HG02763 (cell line): ENCODE measurements at regions not wholly inside any gene's neighbourhood (a gene's known extent, or its start where the extent isn't known, plus 50 kb on each side); places are given as distances from the start of the nearest gene placed in this dataset.
"Not testable (repeated sequence)": the region's sequence is repeated elsewhere in the genome, so short reads cannot be mapped to it uniquely, and the experiment has no call there.

Experiments
- ATAC-seq: cut with Tn5 transposase; IDR thresholded peaks from one replicate; pipeline ENCODE4 v1.9.1; 2021; ENCODE audit warnings: mild to moderate bottlenecking, moderate library complexity; ENCODE audit not compliant: unreplicated experiment

DNA sequence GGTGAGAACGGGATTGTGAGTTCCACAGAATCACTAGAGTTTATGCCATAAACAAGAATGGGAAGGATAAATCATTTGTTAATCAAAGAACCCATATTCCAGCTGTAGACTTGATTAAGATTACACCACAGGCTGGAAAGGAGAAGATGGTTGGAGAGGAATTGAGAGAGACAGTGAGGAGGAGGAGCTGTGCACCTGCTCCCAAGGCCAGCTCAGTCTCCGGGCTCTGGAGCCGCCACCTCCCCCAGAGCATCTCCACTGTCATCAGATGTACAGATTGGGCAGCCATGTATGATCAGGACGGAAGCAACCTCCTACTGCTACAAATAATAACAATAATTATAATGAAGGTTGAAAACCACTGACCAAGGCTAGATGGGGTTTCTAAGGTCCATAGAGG is 170.0 kb downstream of the MINAR1 start:
- no peak for ATAC-seq

DNA sequence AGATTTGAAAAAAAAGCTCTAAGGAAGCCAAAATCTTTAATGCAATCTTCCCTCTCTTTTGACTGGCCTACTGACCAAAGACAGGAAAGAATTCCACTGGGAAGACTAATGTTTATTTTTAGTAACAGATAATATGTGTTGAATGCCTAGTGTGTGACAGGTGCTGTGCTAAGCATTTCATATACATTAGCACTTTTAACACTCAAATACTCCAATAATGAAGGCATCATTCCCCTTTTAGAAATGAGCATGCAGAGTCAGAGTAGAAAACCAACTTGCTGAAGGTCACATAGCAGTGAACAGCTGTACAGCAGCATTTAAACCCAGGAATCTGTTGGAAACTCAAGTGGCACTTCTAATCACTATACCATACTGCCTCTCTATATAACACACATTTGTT is 170.6 kb downstream of the MINAR1 start:
- ATAC-seq, result no peak

DNA sequence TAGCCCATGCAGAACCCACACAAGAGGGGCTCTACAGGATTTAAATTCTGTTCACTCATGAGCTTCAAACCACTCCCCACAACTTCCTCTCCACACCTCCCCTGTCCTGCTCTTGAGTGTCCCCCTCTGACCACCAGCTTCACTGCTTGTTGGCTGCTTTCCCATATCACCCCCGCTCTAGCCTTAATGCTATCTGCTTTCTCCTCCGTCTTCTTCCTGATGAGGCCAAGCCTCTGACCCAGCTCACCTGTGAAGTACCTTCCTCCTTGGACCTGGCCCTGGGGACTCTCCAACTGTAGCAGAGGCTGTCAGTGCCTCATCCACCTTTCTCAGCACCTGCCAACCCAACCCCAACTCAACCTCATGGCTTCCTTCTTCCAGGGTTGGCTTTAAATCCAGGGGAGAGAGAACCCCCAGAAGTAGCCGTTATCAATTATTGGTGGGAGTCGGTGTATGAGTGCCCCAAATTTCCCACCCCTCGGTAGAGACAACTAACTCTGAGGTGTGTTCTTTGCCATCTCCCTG is 174.8 kb downstream of the MINAR1 start:
- no peak for ATAC-seq

DNA sequence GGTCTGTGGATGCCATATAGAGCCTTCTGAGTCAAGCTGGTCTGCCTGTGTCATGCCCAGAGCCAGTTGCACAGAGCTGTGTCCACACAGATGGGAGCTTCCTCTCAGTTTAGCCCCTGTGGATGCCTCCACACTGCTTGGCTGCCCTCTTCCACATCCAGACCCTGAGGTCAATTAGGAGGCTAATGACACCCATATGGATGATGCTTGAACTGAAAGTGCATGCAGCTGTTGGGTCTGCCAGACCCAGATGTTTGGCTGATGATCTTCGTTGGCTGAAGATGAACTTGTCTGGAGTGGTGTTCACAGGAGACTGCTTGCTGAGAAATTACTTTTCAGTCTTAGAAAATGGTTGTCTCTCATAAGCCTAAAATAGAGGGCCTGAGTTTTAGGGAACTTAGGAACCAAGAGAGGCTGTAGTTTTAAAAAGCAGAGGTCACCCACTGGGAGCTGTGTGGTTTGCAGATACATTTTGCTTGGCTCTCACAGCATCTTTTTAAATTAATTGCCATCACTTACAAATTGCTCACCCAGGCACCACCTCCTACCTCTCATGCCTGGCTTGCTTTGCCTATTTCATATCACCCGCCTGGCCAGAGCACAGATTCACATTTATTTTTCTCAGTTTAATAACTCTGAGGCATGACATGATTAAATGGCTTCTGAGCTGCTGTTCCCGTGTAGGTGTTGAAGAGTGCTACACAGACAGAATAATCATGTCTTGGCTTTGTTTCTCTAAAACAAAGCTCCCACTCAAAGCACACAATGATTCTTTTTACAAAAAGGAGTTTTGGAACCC is 176.1 kb downstream of the MINAR1 start:
- ATAC-seq, result no peak

DNA sequence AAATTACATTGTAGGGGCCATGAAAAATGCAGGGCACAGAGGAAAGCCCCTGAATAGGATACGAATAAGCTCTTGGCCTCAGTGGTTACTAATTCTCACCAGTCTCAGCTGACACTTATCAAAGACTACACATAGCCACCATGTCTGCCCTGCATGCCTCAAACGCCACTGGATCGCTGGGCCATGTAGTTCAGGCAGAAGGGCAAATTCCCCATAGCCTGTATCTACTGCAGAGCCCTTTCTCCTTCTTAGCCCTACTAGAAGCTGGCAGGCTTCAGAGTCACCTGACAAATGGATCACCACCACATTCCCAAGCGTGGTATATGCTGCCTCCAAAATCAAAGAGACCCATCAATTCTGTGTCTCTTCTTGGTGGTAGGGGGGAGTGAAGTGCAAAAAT is 177.4 kb downstream of the MINAR1 start:
- no peak for ATAC-seq

DNA sequence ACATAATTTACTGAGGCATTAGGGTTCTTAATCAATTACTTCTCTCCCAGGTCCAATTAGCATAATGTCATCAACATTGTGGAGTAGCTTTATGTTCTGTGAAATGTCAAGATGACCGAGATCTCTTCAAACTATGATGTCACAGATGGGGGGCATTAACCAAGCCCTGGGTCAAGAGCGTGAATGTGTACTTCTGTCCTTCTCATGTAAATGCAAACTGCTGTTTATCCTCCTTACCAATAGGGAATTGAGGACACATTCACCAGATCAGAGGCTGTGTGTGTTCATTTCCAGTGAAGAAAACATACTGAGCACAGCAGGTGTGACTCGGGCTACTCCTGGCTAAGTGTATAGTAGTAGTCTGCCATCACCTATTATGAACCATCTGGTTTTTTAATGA is 177.9 kb downstream of the MINAR1 start:
- no peak for ATAC-seq

DNA sequence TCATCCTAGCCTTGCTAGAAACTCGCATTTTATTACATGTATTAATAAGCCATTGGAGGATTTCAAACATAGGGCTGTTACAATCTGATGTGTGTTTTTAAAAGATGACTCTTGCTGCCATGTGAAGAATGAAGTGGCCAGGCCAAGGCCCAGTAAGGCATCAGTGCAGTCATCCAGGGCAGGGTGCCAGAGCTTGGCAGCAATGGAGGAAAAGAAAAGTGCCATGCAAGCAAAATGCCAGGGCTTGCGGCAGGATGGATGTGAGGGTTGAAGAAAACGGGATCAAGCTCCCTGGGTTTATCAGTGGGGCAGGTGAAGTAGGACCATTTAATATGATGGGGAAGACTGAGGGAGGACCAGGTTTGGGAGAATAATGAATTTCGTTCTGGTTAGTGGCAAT is 183.6 kb downstream of the MINAR1 start:
- no peak for ATAC-seq

DNA sequence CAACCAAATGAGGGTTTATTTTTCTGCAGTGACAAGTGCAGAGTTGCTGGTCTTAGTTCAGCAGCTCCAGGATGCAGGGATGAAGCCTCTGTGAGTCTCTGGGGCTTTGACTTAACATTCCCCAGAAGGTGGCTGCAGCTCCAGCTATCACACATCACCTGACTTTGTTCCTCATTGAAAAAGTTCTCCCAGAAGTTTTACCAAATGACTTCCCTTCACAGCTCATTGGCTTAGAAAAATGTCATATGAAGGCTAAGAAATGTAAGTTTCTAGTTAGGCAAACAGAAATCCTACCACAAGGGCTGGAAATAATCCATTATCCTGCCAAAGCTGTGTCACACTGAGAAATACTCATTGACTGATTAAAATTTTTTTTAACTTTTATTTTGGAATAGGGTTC is 184.9 kb downstream of the MINAR1 start:
- no peak for ATAC-seq

DNA sequence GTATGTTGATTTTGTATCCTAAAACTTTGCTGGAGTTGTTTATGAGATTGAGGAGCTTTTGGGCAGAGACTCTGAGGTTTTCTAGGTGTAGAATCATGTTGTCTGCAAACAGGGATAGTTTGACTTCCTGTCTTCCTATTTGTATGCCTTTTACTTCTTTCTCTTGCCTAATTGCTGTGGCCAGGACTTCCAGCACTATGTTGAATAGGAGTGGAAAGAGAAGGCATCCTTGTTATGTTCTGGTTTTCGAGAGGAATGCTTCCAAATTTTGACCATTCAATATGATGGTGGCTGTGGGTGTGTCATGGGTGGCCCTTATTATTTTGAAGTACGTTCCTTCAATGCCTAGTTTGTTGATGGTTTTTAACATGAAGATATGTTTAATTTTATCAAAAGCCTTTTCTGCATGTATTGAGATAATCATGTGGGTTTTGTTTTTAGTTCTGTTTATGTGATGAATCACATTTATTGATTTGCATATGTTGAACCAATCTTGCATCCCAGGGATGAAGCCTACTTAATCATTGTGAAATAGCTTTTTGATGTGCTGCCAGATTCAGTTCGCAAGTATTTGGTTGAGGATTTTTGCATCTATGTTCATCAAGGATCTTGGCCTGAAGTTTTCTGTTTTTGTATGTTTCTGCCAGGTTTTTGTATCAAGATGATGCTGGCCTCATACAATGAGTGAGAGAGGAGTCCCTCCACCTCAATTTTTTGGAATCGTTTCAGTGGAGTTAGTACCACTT is 188.1 kb downstream of the MINAR1 start:
- ATAC-seq, result no peak

DNA sequence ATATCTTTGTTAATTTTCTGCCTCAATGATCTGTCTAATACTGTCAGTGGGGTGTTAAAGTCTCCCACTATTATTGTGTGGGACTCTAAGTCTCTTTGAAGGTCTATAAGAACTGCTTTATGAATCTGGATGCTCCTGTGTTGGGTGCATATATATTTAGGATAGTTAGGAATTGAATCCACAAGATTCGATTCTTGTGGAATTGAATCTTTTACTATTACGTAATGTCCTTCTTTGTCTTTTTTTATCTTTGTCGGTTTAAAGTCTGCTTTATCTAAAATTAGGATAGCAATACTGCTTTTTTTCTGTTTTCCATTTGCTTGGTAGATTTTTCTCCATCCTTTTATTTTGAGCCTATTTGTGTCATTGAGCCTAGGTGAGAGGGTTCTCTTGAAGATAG is 189.7 kb downstream of the MINAR1 start:
- ATAC-seq, result not testable (repeated sequence)

DNA sequence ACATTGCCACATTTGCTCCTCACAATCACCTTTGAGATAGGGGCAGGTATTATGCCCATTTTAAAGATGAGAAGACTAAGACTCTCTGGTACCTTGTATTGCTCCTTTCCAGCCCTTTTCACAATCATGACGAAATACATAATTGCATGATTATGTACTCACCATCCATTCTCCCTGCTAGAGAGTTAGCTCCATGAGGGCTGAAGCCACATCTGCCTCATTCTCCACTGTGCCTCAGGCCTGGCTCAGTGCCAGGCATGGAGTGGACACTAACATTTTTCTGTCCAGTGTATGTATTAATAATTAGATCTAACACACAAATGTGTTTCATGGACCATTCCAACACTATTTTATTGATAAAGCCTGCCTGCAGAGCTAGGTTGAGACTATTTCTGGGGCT is 191.4 kb downstream of the MINAR1 start:
- no peak for ATAC-seq

DNA sequence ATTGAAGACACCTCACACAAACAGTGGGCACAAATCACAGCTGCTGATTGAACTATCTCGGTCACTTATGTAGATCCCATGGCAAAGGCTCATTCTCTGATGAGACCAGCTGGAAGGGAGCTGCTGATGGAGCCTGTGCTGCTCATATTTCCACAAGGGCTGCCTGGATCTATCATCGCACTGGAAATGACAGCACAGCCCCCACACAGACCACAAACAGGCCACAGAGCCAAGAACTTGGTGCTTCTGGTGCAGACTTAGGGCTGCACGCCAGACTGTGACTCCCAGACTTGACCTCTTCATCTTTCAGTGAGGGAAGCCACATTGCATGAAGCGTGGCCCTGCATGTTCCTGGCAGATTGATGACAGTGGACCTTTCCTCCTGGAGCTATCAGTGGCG is 197.6 kb downstream of the MINAR1 start:
- ATAC-seq, result no peak

DNA sequence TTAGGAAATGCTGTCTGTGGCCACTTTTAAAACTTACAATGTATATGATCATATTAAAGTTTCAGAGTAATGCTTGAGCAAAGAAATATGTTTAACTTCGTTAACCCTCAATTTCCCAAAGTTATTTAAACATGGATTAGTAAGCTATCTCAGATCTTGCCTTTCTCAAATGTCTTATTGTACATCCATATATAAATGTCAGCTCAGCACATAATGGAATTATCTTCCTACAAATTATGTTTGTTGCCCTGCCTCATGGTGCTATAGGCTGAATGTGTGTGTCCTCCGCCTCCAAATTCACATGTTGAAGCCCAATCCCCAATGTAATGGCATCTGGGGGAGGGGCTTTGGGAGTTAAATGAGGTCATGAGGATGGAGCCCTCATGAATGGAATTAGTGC is 200.3 kb downstream of the MINAR1 start:
- ATAC-seq, result no peak

DNA sequence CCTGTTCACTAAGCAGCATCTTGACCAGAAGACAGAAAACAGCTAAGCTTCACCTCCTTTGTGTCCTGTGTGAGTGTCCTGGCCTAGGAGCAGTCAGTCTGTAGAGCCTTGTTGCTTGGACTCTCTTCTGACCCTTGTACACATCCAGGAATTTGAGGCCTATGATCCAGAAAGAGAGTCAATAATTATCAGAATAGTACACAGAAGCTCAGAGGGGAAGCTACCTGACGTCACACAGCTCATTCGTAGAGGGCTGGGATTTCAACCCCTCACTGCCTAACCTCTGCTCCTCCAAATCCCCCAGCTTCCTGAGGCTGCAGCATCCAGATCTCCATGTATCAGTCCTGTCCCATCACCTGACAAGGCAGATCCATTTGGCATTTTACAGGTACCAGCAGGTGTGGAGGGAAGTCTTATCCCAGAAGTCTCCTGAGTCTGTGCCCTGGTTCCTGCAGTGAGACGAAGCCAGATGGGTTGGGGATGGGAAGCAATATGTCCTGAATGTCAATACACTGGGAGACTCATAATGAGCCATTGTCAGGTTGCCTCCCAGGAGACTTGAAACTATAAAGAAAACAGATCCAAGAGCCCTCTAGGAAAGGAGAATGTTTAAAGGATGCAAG is 203.1 kb downstream of the MINAR1 start:
- no peak for ATAC-seq

DNA sequence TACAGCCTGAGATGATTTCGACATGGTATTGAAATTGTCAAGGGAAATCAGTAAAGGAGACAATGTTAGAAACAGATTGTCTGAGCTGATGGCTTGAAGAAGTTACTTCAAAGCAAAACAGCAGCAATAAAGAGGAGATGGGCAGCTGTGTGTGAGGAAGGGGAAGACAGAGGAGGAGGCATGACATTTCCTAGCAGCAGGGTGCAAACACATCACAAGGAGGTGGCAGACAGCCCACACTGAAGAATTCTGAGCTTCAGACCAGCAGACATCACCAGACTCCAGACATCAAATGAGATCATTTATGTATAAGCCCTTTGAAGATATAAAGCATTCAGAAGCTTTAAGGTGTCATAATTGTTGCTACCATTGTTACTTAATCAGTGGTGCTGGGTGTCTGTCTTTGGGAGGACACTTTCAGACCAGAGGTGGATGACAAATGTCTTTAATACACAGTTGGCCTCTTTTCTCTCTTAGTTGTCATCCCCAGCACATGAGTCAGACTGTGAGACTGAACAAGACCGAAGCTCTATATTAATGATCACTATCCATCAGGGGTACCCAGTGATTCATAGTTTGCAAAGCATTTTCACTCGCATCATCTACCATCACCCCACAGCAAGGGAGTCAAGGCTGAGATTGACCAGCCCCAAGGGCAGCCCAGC is 203.9 kb downstream of the MINAR1 start:
- no peak for ATAC-seq

DNA sequence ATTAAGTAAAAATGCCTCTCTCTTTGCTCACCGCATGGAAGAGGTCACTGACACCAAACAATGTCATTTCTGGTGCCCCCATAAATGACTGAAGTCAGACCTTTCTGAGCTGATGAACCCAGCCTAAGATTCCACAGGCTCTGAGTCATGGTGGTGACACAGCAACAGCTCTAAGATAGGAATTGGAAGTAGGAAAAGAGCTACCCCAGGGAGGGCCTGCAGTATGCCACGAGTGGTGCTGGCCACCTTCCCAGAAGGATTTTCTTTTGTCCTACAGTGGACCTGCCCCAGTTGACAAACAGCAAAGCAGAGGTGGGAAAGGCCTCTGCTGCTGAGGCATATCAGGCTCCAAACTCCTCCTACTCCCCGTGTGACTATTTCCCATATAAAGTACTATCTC is 208.1 kb downstream of the MINAR1 start:
- no peak for ATAC-seq

DNA sequence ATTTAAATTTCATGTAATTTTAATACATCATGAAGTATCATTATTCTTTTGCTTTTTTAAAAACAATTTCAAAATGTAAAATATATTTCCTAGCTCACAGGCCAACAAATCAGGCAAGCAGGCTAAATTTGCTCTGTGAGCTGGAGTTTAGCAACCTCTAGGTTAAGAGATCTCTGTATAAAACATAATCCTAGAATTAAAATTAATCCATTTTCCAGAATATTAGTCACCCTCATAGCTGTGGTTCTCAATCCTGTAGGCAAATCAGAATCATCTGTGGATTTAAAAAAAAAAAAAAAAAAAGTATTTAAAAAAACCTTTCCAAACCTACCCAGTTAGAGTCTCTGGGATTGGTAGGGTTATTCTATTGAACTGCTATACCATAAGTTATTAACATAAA is 209.7 kb downstream of the MINAR1 start:
- ATAC-seq, result no peak

DNA sequence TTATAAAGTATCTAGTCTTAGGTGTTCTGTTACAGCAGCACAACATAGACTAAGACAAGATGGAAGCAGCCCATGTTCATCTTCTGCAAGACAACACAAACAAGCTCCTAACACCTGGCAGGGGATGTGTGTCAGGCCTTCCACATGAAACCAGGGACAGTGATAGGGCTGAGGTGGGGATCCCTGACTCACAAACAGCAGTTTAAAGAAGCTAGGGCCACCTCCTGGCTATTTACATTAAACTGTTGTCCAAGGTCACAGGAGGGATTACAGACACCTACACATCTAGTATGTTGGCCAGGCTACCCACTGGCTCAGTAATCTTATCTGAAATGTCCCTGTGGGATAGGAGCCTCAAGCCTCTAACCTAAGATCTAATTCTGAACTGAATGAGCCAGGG is 211.3 kb downstream of the MINAR1 start:
- no peak for ATAC-seq

DNA sequence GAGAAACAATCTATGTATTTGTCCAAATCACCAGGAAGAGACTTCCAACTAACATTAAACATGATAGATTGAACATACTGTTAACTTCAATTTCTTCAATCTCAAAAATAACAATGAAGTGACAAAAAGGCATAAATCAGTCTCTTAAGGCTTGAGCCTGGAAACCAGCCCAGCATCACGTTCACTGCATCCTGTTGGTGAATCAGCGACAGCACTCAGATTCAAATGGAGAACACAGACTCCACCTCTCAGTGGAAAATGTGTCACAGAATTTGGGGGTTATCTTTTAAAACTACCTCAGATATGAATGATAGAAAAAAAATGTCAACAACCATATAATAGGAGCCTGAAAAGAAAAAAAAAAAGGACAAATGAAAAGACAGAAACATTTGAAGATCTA is 212.0 kb downstream of the MINAR1 start:
- no peak for ATAC-seq

DNA sequence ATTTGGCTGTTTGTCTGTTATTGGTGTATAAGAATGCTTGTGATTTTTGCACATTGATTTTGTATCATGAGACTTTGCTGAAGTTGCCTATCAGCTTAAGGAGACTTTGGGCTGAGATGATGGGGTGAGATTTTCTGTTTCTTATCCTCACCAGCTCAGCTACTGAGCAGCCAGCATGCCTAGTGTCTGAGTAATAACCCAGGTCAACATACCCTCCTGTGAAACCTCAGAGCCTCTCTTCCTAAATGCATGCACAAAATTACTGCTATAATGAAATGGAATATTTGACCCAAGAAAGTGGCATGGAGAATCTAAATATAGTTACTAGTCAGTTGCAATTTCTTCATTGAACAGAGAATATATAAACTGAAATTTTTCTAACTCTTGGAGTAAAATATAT is 220.8 kb downstream of the MINAR1 start:
- ATAC-seq, result not testable (repeated sequence)

DNA sequence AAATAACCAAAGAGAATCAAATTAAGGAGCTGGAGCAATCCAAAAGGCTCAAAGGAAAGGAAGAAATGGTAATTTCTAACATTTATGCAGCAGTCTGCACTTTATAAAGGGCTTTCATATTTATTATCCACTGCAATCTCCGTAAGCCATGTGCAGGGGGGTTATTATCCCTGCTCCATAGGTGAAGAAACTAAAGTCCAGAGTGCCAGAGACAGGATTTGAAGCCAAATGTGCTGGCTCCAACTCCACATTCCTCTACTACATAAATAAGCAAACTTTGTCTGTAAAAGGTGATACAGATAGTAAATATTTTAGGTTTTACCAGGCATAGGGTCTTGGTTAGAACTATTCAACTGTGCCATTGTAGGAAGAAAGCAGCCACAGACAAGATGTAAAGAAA is 221.4 kb downstream of the MINAR1 start:
- ATAC-seq, result no peak
